Stimulated activated naive B cell treated with anti-CD40 and anti-IgM and Interleukin-4, amounts not matched to agents 10 μg/mL and 1 μg/mL and 100 μg/mL, for 72 hours (primary cell): ENCODE measurements at regions not wholly inside any gene's neighbourhood (a gene's known extent, or its start where the extent isn't known, plus 50 kb on each side); places are given as distances from the start of the nearest gene placed in this dataset.
"Not testable (repeated sequence)": the region's sequence is repeated elsewhere in the genome, so short reads cannot be mapped to it uniquely, and the experiment has no call there.

Source experiments
- ATAC-seq, 2 donors: fragments of 150-1000 bp; cut with Tn5 transposase; replicated peaks; 2 replicates each; pipeline ENCODE4 v1.10.0; 2021; ENCODE audit warnings: moderate library complexity in 1 of 2
- DNase-seq: peaks from one replicate; pipeline ENCODE4 v3.0.0; 2021
- H3K27ac Mint-ChIP-seq: one replicate; pipeline ENCODE4 v1.8.0; 2022; ENCODE audit warnings: mild to moderate bottlenecking, mixed read lengths
- H3K27me3 Mint-ChIP-seq, 2 donors: one replicate each; pipeline ENCODE4 v1.8.0; 2022; ENCODE audit warnings: mixed read lengths in 2 of 2
- H3K36me3 Mint-ChIP-seq, 2 donors: one replicate each; pipeline ENCODE4 v1.8.0; 2022; ENCODE audit warnings: mixed read lengths in 2 of 2, mild to moderate bottlenecking in 1 of 2
- H3K4me1 Mint-ChIP-seq, 2 donors: one replicate each; pipeline ENCODE4 v1.8.0; 2022; ENCODE audit warnings: mixed read lengths in 2 of 2, mild to moderate bottlenecking in 1 of 2
- H3K4me3 Mint-ChIP-seq, 2 donors: one replicate each; pipeline ENCODE4 v1.8.0; 2022; ENCODE audit warnings: mild to moderate bottlenecking in 2 of 2, mixed read lengths in 2 of 2, moderate library complexity in 1 of 2
- H3K9me3 Mint-ChIP-seq, 2 donors: one replicate each; pipeline ENCODE4 v1.8.0; 2022; ENCODE audit warnings: mixed read lengths in 2 of 2, mild to moderate bottlenecking in 1 of 2

DNA sequence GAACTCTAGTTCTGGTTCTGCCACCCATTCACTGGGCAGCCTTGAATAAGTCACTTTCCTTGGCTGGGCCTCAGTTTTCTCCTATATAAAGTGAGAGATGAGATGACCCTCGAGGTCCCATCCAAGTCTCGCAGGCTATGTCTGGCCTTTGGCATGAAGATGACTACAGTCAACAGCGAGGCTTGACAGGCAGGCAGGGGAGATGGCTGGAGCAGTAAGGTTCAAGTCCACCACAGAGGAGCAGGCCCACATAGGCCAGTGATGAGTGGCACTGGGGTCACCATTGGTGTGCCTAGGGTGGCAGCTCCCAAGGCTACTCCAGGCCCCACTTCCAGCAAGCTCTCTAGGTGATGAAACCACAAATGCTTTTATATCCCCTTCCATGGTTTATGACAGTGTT, 161.4 kb downstream of the ZFP36L2 start:
- DNase-seq = no peak
- H3K27me3 Mint-ChIP-seq = peaks cover 0 to 7% of the 10 kb centered on the region in 2 donors

DNA sequence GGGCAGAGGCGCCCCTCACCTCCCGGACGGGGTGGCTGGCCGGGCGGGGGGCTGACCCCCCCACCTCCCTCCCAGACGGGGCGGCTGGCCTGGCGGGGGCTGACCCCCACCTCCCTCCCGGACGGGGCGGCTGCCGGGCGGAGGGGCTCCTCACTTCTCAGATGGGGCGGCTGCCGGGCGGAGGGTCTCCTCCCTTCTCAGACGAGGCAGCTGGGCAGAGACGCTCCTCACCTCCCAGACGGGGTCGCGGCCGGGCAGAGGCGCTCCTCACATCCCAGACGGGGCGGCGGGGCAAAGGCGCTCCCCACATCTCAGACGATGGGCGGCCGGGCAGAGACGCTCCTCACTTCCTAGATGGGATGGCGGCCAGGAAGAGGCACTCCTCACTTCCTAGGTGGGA, 163.3 kb downstream of the ZFP36L2 start:
- not testable (repeated sequence) for H3K36me3 Mint-ChIP-seq

More for the DNA sequence above, 161.4 kb downstream of the ZFP36L2 start:
- H3K9me3 Mint-ChIP-seq = peaks cover 4 to 5% of the 10 kb centered on the region in 2 donors
- no peak for ATAC-seq
- H3K27ac Mint-ChIP-seq = no peak overlapping the region
- peaks cover 0 to 3% of the 10 kb centered on the region in 2 donors for H3K36me3 Mint-ChIP-seq
- H3K4me1 Mint-ChIP-seq = no peaks in the 10 kb centered on the region
- H3K4me3 Mint-ChIP-seq = no peak overlapping the region

DNA sequence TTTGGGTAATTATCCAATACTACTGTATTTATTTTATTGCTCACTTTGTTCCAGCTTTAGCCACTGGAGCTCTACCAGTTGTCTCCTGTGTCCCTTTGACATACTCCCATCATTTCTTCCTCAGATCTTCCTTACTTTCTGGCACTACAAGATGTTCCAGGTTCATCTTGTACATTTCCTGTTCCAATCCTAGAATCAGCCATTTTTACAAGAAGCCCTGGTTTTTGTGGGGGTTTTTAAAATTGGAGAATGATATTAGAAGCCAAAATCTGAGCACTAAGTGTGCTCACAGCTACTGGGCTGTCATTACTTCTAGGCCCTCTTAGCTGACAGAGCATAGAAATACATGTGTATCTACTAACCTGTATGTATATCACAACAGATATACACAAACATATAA, 164.3 kb downstream of the ZFP36L2 start:
- Mint-ChIP-seq H3K9me3 (peaks cover 4 to 5% of the 10 kb centered on the region in 2 donors), H3K36me3 (peaks cover 0 to 3% of the 10 kb centered on the region in 2 donors), H3K27me3 (peaks cover 0 to 13% of the 10 kb centered on the region in 2 donors), H3K4me1 (peaks cover 5 to 15% of the 10 kb centered on the region in 2 donors), H3K27ac (no peak overlapping the region), H3K4me3 (no peak overlapping the region)
- DNase-seq (no peak), ATAC-seq (no peak)

More for the DNA sequence above, 163.3 kb downstream of the ZFP36L2 start:
- H3K4me1 Mint-ChIP-seq = peaks cover 5 to 15% of the 10 kb centered on the region in 2 donors
- not testable (repeated sequence) for DNase-seq, ATAC-seq, H3K9me3 Mint-ChIP-seq, H3K27ac Mint-ChIP-seq, H3K4me3 Mint-ChIP-seq, H3K27me3 Mint-ChIP-seq

DNA sequence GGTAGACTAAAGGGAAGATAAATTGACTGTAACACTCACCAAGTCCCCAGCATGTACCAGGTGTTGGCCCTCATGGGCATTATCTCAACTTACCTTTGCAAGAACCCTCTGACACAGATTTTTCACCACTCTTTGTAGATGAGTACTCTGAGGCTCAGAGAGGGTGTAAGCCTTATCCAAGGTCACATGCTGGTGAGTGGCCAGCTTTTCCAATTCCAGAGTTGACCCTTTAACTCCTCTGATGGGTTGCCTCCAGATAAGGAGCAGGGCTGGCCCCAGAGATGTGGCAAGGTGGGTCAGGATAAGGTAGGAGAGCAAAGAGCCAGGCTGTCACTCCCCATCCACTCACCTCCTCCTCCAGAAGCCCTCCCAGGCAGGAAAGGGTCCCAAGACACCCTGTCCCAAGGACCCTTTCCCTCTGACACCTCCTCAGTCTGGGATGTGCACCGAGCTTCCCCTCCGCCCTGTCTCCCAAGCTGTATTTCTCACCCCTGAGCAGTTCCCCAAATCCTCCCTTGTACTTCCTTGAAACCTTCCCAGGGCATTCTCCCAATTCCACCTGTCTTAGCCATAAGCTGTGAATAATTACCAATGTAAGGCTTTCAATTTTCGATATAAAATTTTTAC, 165.9 kb downstream of the ZFP36L2 start:
- Mint-ChIP-seq H3K4me1 (peaks cover 5 to 15% of the 10 kb centered on the region in 2 donors), H3K4me3 (no peak overlapping the region), H3K27me3 (peaks cover 0 to 16% of the 10 kb centered on the region in 2 donors), H3K27ac (no peak overlapping the region), H3K36me3 (peaks cover 0 to 3% of the 10 kb centered on the region in 2 donors), H3K9me3 (peaks cover 4 to 5% of the 10 kb centered on the region in 2 donors)
- ATAC-seq = no peak
- DNase-seq = no peak

DNA sequence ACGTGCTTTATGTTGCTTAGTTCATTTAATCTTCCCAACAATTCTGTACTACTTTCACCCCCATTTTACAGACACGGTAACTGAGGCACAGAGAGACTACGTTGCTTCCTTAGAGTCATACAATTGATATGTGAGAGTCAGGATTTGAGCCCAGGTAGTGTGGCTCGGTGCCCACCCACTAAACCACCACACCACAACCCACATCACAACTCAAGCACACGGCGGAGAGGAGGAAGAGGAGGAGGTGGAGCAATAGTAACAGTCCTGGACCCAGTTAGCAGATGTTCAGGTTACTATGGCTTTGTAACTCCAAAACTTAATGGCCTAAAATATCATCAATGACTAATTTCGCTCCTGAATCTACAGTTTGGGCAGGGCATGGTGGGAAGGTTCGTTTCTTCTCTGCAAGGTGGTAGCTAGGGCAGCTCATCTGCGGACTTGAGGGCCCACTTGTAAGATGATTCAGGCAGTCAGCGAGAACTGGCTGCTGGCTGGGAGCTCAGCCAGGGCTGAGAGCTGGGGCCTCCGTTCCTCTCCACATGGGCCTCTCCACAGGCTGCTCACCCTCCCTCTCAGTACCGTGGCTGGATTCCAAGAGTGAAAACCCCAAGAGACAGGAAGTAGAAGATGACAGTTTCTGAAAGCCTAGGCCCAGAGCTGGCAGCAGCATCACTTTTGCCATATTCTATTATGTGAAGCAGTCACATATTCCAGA, 167.1 kb downstream of the ZFP36L2 start:
- ATAC-seq = peak; percentile 81 to 86
- H3K36me3 Mint-ChIP-seq = peaks cover 0 to 3% of the 10 kb centered on the region in 2 donors
- no peak overlapping the region for H3K4me3 Mint-ChIP-seq
- H3K9me3 Mint-ChIP-seq = peaks cover 4 to 5% of the 10 kb centered on the region in 2 donors
- peaks cover 5 to 15% of the 10 kb centered on the region in 2 donors for H3K4me1 Mint-ChIP-seq
- H3K27me3 Mint-ChIP-seq = peaks cover 0 to 26% of the 10 kb centered on the region in 2 donors
- no peak overlapping the region for H3K27ac Mint-ChIP-seq
- peak; percentile 24 for DNase-seq

DNA sequence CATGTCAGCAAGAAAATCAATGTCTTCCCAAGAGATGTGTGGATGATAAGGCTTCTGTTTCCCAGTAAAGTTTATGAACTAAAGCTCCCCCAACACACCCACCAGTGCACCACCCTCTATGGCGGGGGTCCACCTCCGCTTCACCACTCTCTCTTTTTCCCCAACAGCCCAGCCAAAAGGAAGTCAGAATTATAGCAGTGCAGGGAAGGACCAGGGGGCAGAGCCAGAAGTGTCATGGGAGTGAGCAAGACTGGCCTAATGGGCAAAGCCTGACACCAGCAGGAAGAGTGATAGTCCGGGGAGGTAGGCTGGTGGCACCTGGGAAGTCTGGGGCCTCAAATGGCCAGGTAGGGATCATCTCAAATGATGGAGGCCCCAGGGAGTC, 167.7 kb downstream of the ZFP36L2 start:
- peaks cover 0 to 26% of the 10 kb centered on the region in 2 donors for H3K27me3 Mint-ChIP-seq
- H3K36me3 Mint-ChIP-seq = peaks cover 0 to 3% of the 10 kb centered on the region in 2 donors
- peaks cover 5 to 15% of the 10 kb centered on the region in 2 donors for H3K4me1 Mint-ChIP-seq
- H3K4me3 Mint-ChIP-seq = no peak overlapping the region
- ATAC-seq (no peak), DNase-seq (no peak)
- H3K9me3 Mint-ChIP-seq = peaks cover 4 to 5% of the 10 kb centered on the region in 2 donors
- no peak overlapping the region for H3K27ac Mint-ChIP-seq

DNA sequence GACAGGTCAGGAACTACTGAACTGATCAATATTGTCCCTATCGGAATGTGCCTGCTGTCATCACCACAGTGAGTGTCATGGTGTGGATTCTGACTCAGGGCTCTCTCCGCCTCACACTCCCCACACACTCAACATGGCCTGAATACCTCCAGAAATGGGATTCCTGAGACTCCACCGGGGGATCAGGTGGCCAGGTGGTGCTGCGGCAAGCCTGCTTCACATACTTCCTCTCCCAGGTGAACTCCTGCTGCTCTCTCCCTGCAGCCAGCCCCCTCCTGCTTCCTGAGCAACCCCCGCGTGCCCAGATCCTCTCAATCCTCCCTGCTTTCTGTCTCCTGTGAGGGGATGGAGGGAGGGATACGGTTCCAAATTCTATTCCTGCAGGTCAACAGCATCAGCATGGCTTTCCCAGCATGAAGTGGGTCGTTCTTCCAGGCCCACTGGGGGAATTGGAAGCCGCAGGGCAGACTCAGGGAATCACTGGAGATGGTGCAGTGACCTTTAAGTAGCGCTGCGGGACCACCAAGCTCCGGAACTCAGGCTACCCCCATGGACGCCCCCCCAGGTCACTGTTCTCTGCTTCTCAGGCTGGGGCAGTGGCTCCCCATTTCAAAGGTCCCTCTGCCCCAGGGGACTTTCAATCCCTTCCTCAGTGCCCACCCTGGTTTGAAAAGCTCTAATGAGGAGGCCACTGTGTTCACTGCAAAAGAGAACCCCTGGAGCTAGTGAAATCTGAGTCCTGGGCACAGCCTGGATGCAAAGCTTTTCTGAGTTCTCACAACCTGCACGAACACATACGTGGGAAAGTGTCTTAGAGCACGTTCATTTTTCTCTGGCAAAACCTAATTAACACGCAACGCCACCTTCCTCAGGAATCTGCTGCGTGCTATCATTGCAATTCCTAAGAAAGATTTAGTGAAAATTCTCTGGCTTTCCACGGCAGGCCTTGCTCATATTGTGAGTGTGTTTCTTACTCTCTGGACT, 168.4 kb downstream of the ZFP36L2 start:
- H3K27me3 Mint-ChIP-seq = peaks cover 0 to 26% of the 10 kb centered on the region in 2 donors
- H3K27ac Mint-ChIP-seq = no peak overlapping the region
- no peak for DNase-seq
- peaks cover 4 to 5% of the 10 kb centered on the region in 2 donors for H3K9me3 Mint-ChIP-seq
- ATAC-seq = no peak
- H3K4me1 Mint-ChIP-seq = peaks cover 5 to 15% of the 10 kb centered on the region in 2 donors
- no peak overlapping the region for H3K4me3 Mint-ChIP-seq
- H3K36me3 Mint-ChIP-seq = peaks cover 0 to 3% of the 10 kb centered on the region in 2 donors

DNA sequence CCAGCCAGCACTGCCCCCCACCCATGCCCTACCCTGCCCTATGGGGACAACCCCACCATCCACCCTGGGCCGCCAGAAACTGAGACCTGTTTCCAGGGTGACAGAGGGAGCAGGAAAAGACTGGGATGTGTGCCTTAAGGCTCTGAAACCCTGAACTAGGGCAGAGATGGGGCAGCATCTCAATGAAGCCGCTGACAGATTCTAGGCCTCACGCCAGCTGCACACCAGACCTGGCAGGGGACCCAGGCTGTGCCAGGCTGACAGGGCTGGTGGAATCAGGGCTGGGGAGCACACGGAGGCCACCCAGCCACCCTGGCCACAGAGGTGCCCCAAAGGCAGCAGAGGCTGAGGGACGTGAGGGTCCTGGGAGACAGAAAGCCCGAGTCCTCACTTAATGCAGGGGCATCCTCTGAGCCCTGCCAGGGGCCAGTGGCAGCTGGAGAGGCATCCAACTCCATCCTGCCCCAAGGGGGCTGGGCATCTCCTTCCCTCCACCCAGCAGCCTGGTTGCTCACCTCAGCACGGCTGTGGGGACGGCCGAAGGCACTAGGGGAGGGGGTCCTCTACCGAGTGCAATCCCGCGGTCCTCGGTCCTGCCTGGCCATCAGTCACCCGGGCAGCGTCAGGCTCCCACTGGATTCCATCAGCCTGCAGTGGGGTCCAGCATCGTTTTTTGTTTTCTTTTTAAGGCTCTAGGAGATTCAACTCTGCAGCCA, 169.2 kb downstream of the ZFP36L2 start:
- Mint-ChIP-seq H3K9me3 (peaks cover 4 to 5% of the 10 kb centered on the region in 2 donors), H3K4me3 (no peak overlapping the region), H3K36me3 (peaks cover 0 to 3% of the 10 kb centered on the region in 2 donors), H3K27me3 (peaks cover 2 to 26% of the 10 kb centered on the region in 2 donors), H3K27ac (no peak overlapping the region), H3K4me1 (peaks cover 5 to 15% of the 10 kb centered on the region in 2 donors)
- no peak for DNase-seq
- no peak for ATAC-seq

DNA sequence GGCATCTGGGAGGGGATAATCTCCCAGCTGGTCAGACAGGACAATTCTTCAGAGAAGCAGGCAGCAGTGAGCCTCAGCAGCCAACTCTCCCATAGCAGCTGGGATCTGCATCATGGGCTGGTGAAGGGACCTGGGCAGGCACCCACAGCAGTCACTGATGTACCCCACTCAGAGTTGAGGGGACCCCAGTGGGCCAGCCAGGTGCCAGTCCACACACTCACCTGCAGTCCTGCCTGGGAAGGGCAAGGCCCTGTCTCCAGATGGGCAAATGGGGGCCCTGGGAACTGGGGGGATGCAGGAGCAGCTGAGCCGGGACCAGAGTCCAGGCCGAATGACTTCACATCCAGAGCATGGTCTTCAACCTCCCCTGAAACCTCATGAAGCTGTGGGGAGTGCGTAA, 170.4 kb downstream of the ZFP36L2 start:
- Mint-ChIP-seq H3K4me3 (no peak overlapping the region), H3K27me3 (peaks cover 7 to 29% of the 10 kb centered on the region in 2 donors), H3K9me3 (peaks cover 0 to 2% of the 10 kb centered on the region in 2 donors), H3K36me3 (no peaks in the 10 kb centered on the region), H3K27ac (no peak overlapping the region), H3K4me1 (peaks cover 7 to 15% of the 10 kb centered on the region in 2 donors)
- ATAC-seq (no peak), DNase-seq (no peak)

DNA sequence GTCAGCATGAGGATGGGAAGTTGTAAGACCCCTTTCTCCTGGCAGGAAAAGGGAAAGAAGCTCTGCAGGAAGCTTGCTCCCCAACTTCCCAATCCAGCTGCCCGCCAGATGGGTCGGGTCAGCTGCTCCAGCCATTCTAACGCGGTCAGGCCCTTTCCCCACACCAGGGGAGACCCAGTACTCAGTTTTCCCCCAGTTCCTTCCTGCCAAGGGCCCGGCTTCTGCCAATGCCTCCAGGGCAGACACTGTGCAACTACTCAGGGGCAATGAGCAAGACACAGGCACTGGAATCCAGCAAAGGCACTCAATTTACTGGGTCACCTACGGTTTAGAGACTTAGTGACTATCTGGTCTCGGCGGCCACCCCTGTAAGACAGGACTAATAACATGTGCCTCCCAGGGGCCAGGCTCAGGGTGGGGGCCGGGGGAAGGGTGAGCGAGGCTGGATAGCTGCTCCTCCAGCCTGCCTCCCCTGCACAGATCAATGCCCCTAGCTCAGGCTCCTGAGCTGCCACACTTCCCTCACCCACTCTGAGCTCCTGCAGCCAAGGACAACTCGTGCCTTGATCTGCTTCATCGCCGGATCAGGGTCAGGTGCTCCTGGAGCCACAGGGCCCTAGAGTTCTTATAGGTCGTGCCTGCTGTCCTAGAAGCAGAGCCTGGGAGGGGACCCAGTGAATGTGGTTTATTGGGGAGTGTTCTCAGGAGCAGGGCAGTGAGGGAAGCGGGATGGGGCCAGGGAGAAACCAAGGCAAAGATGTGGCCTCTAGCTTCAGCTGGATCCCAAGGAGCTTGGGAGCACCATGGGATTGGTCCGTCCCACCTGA, 171.1 kb downstream of the ZFP36L2 start:
- no peak overlapping the region for H3K27ac Mint-ChIP-seq

DNA sequence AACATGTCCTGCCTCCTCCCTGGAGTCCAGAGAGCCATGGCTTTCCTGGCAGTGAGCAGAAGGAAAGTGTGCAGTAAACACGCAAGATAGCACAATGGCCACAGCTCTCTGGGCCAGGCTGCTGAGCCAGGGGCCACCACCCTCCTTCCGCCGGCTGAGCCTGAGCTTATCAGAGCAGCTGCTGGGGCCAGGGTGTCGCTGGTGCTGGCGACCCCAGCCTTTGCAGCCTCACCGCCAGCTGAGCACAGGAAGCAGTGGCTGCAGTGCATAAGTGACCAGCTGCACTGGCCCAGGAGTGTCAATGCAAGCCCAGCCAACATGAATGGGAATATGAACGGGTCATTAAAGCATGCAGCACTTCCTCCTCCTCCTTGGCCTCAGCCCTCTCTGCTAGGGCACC, 172.0 kb downstream of the ZFP36L2 start:
- DNase-seq = no peak
- peaks cover 20 to 39% of the 10 kb centered on the region in 2 donors for H3K27me3 Mint-ChIP-seq
- no peak overlapping the region for H3K4me3 Mint-ChIP-seq
- ATAC-seq = no peak
- peaks cover 0 to 2% of the 10 kb centered on the region in 2 donors for H3K36me3 Mint-ChIP-seq
- H3K9me3 Mint-ChIP-seq = no peaks in the 10 kb centered on the region
- peaks cover 15 to 24% of the 10 kb centered on the region in 2 donors for H3K4me1 Mint-ChIP-seq
- H3K27ac Mint-ChIP-seq = no peak overlapping the region

More for the DNA sequence above, 171.1 kb downstream of the ZFP36L2 start:
- H3K27me3 Mint-ChIP-seq = peaks cover 14 to 30% of the 10 kb centered on the region in 2 donors
- no peaks in the 10 kb centered on the region for H3K9me3 Mint-ChIP-seq
- no peak overlapping the region for H3K4me3 Mint-ChIP-seq
- peaks cover 0 to under 1% of the 10 kb centered on the region in 2 donors for H3K36me3 Mint-ChIP-seq
- no peak for ATAC-seq
- H3K4me1 Mint-ChIP-seq = peaks cover 11 to 21% of the 10 kb centered on the region in 2 donors
- no peak for DNase-seq

DNA sequence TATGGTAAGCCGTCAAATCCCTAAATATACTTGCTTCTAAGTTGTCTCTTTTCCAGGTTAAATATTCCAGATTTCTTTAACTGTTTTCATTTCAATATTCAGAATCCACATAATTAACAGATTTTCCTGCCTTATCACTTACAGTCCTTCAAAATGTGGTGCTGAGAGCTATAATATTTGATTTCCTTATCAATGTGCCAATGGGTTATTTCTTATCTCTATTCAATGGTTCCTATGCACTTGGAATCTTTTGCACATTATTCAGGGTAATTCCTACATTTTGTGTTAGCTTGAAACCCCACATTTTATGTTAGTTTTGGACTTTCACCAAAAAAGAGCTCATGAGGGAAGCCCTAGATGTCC, 173.5 kb downstream of the ZFP36L2 start:
- H3K27me3 Mint-ChIP-seq = peaks cover 20 to 37% of the 10 kb centered on the region in 2 donors
- no peak overlapping the region for H3K4me3 Mint-ChIP-seq
- no peaks in the 10 kb centered on the region for H3K9me3 Mint-ChIP-seq
- peaks cover 14 to 15% of the 10 kb centered on the region in 2 donors for H3K4me1 Mint-ChIP-seq
- DNase-seq (no peak), ATAC-seq (no peak)
- peaks cover 0 to 2% of the 10 kb centered on the region in 2 donors for H3K36me3 Mint-ChIP-seq
- H3K27ac Mint-ChIP-seq = no peak overlapping the region
